ENCODE measurements at regions not wholly inside any gene's neighbourhood (a gene's known extent, or its start where the extent isn't known, plus 50 kb on each side); places are given as distances from the start of the nearest gene placed in this dataset.

GRCh38 chr15:97645758-97646157 is 314.7 kb upstream of the ARRDC4 start:
- DNase-seq: no peak

- no peak for DNase-seq
Observed at GRCh38 chr15:97648728-97649127, 311.8 kb upstream of the ARRDC4 start.

GRCh38 chr15:97652041-97652440 is 308.5 kb upstream of the ARRDC4 start:
- no peak for DNase-seq

- DNase-seq: peak; percentile 69
Observed at GRCh38 chr15:97652700-97653167, 307.8 kb upstream of the ARRDC4 start.

GRCh38 chr15:97653896-97654295 is 306.6 kb upstream of the ARRDC4 start:
- no peak for DNase-seq

- DNase-seq: peak; percentile 18
Observed at GRCh38 chr15:97654481-97655076, 305.9 kb upstream of the ARRDC4 start.

- DNase-seq: no peak
Observed at GRCh38 chr15:97661796-97662195, 298.7 kb upstream of the ARRDC4 start.

- DNase-seq: no peak
Observed at GRCh38 chr15:97672586-97672985, 287.9 kb upstream of the ARRDC4 start.

- no peak for DNase-seq
Observed at GRCh38 chr15:97678656-97679055, 281.8 kb upstream of the ARRDC4 start.

GRCh38 chr15:97679106-97679688 is 281.3 kb upstream of the ARRDC4 start:
- DNase-seq: no peak

- no peak for DNase-seq
Observed at GRCh38 chr15:97680606-97681220, 279.8 kb upstream of the ARRDC4 start.

- no peak for DNase-seq
Observed at GRCh38 chr15:97683831-97684230, 276.7 kb upstream of the ARRDC4 start.

GRCh38 chr15:97684249-97684648 is 276.3 kb upstream of the ARRDC4 start:
- no peak for DNase-seq

GRCh38 chr15:97686324-97686723 is 274.2 kb upstream of the ARRDC4 start:
- DNase-seq: no peak

GRCh38 chr15:97687654-97688053 is 272.8 kb upstream of the ARRDC4 start:
- no peak for DNase-seq

- DNase-seq: no peak
Observed at GRCh38 chr15:97688177-97688576, 272.3 kb upstream of the ARRDC4 start.

- DNase-seq: no peak
Observed at GRCh38 chr15:97688886-97689285, 271.6 kb upstream of the ARRDC4 start.

- DNase-seq: no peak
Observed at GRCh38 chr15:97691078-97691477, 269.4 kb upstream of the ARRDC4 start.

- DNase-seq: no peak
Observed at GRCh38 chr15:97691799-97692198, 268.7 kb upstream of the ARRDC4 start.

- no peak for DNase-seq
Observed at GRCh38 chr15:97692301-97693015, 268.0 kb upstream of the ARRDC4 start.

GRCh38 chr15:97694456-97694855 is 266.0 kb upstream of the ARRDC4 start:
- no peak for DNase-seq

- DNase-seq: no peak
Observed at GRCh38 chr15:97703400-97703799, 257.1 kb upstream of the ARRDC4 start.

GRCh38 chr15:97706059-97706458 is 254.4 kb upstream of the ARRDC4 start:
- no peak for DNase-seq
